ENCODE measurements at regions not wholly inside any gene's neighbourhood (a gene's known extent, or its start where the extent isn't known, plus 50 kb on each side); places are given as distances from the start of the nearest gene placed in this dataset.
"Not testable (repeated sequence)": the region's sequence is repeated elsewhere in the genome, so short reads cannot be mapped to it uniquely, and the experiment has no call there.

- FAIRE-seq (no peak), DNase-seq (ENCODE audit: insufficient read length, low spot score) (no peak)
Measured at GRCh38 chr7:92976931-92977330, 140.6 kb upstream of the CDK6 start.

GRCh38 chr7:92973974-92974373 is 137.6 kb upstream of the CDK6 start:
- DNase-seq (ENCODE audit: insufficient read length, low spot score), result peak; percentile 10
- no peak for FAIRE-seq

- FAIRE-seq, result no peak
- peak; percentile 4 for DNase-seq (ENCODE audit: insufficient read length, low spot score)
Measured at GRCh38 chr7:92973293-92973731, 136.9 kb upstream of the CDK6 start.

GRCh38 chr7:92972441-92972840 is 136.1 kb upstream of the CDK6 start:
- FAIRE-seq, result no peak

GRCh38 chr7:92969061-92969460 is 132.7 kb upstream of the CDK6 start:
- no peak for FAIRE-seq
- no peak for DNase-seq (ENCODE audit: insufficient read length, low spot score)

More at GRCh38 chr7:92972441-92972840, 136.1 kb upstream of the CDK6 start:
- no peak for DNase-seq (ENCODE audit: insufficient read length, low spot score)

- no peak for FAIRE-seq
- no peak for DNase-seq (ENCODE audit: insufficient read length, low spot score)
Measured at GRCh38 chr7:92968502-92968901, 132.1 kb upstream of the CDK6 start.

GRCh38 chr7:92967238-92967637 is 130.9 kb upstream of the CDK6 start:
- no peak for DNase-seq (ENCODE audit: insufficient read length, low spot score)
- no peak for FAIRE-seq

- DNase-seq (ENCODE audit: insufficient read length, low spot score), result no peak
- FAIRE-seq, result no peak
Measured at GRCh38 chr7:92964141-92964540, 127.8 kb upstream of the CDK6 start.

- FAIRE-seq (no peak), DNase-seq (ENCODE audit: insufficient read length, low spot score) (no peak)
Measured at GRCh38 chr7:92963566-92963965, 127.2 kb upstream of the CDK6 start.

GRCh38 chr7:92961961-92962360 is 125.6 kb upstream of the CDK6 start:
- FAIRE-seq (no peak), DNase-seq (ENCODE audit: insufficient read length, low spot score) (no peak)

- no peak for DNase-seq (ENCODE audit: insufficient read length, low spot score)
- FAIRE-seq, result no peak
Measured at GRCh38 chr7:92956575-92956974, 120.2 kb upstream of the CDK6 start.

- FAIRE-seq, result no peak
- DNase-seq (ENCODE audit: insufficient read length, low spot score), result no peak
Measured at GRCh38 chr7:92955081-92955480, 118.7 kb upstream of the CDK6 start.

- FAIRE-seq (no peak), DNase-seq (ENCODE audit: insufficient read length, low spot score) (no peak)
Measured at GRCh38 chr7:92953657-92954056, 117.3 kb upstream of the CDK6 start.

- DNase-seq (ENCODE audit: insufficient read length, low spot score) (no peak), FAIRE-seq (no peak)
Measured at GRCh38 chr7:92949748-92950147, 113.4 kb upstream of the CDK6 start.

- DNase-seq (ENCODE audit: insufficient read length, low spot score) (no peak), FAIRE-seq (no peak)
Measured at GRCh38 chr7:92945840-92946239, 109.5 kb upstream of the CDK6 start.

- DNase-seq (ENCODE audit: insufficient read length, low spot score) (no peak), FAIRE-seq (no peak)
Measured at GRCh38 chr7:92944633-92945032, 108.3 kb upstream of the CDK6 start.

GRCh38 chr7:92942706-92943105 is 106.3 kb upstream of the CDK6 start:
- not testable (repeated sequence) for FAIRE-seq; DNase-seq (ENCODE audit: insufficient read length, low spot score)

- DNase-seq (ENCODE audit: insufficient read length, low spot score) (no peak), FAIRE-seq (no peak)
Measured at GRCh38 chr7:92939666-92940360, 103.4 kb upstream of the CDK6 start.

GRCh38 chr7:92934096-92934495 is 97.7 kb upstream of the CDK6 start:
- DNase-seq (ENCODE audit: insufficient read length, low spot score) (no peak), FAIRE-seq (no peak)

GRCh38 chr7:92932450-92932849 is 96.1 kb upstream of the CDK6 start:
- FAIRE-seq, result no peak
- no peak for DNase-seq (ENCODE audit: insufficient read length, low spot score)

- FAIRE-seq (no peak), DNase-seq (ENCODE audit: insufficient read length, low spot score) (no peak)
Measured at GRCh38 chr7:92930404-92930803, 94.0 kb upstream of the CDK6 start.

- DNase-seq (ENCODE audit: insufficient read length, low spot score) (no peak), FAIRE-seq (no peak)
Measured at GRCh38 chr7:92926697-92927044, 90.3 kb upstream of the CDK6 start.
